Inferior parietal cortex (tissue), 1 donor: ENCODE measurements at regions not wholly inside any gene's neighbourhood (a gene's known extent, or its start where the extent isn't known, plus 50 kb on each side); places are given as distances from the start of the nearest gene placed in this dataset.
"Not testable (repeated sequence)": the region's sequence is repeated elsewhere in the genome, so short reads cannot be mapped to it uniquely, and the experiment has no call there.

ENCODE experiments used
- DNase-seq: peaks from one replicate; pipeline ENCODE4 v3.0.0-alpha.2; 2016; ENCODE audit errors: extremely low spot score

GRCh38 chr1:189970331-189971230 lies 507.1 kb downstream of the BRINP3 start:
- DNase-seq: no peak

DNA sequence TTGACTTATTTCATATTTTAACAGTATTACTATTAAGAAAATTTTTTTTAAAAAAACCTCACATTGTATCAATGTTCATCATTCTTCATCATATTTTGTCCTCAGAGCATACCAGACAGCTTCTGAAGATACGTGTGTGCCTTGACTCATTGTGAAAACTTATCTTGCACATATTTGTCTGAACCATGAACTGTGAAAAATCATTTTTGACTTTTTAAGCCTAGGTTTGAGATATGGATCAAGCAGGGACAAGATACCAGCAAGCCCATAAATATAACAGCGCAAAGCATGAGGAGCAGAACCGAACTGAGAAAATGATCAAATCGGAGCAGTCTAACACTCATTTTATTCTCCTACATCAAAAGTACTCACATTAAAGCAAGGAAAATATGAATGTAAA lies 506.0 kb downstream of the BRINP3 start:
- DNase-seq: no peak

GRCh38 chr1:189977184-189977583 lies 500.5 kb downstream of the BRINP3 start:
- no peak for DNase-seq

DNA sequence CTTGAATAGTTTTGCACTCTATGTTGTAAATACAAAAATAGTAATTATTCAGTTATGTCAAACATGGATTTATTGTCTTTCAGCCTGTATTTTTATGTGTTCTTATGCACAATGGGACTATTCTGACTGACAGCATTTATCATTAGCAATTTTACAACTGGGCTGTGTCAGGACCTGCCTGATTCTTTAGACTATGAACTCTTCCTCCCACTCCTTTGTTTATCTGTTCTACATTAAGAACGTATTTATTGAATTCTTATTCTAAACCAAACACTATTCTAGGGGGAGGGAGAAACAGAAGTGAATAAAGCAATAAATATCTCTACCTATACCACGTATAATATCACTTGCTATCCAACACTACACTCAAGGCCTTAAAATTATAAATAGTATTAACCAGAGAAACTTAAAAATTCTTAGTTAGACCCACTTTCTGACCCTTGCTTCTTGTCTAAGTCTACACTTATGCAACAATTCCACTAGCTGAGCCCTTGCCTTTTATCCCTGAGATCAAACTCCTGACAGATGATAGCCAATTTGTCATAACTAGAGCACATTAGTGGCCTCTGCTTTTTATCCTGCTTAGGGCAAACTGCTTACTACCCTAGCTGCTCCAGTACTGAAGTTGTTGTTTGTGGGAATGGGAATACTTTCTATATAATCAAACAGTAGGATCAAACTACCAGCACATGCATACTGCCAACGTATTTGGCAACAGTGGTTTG lies 494.3 kb downstream of the BRINP3 start:
- DNase-seq: no peak

DNA sequence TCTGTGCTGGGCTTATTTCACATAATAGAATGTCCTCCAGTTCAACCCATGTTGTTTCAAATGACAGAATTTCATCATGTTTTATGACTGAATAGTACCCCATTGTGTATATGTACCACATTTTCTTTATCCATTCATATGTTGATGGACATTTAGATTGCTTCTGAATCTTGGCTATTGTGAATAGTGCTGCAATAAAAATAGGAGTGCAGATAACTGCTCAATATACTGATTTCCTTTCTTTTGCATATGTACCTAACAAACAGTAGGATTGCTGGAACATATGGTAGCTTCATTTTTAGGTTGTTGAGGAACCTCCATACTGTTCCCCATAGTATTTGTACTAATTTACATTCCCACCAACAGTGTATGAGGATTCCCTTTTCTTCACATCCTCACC lies 491.1 kb downstream of the BRINP3 start:
- DNase-seq: no peak

GRCh38 chr1:189987509-189987908 lies 490.2 kb downstream of the BRINP3 start:
- DNase-seq: no peak

DNA sequence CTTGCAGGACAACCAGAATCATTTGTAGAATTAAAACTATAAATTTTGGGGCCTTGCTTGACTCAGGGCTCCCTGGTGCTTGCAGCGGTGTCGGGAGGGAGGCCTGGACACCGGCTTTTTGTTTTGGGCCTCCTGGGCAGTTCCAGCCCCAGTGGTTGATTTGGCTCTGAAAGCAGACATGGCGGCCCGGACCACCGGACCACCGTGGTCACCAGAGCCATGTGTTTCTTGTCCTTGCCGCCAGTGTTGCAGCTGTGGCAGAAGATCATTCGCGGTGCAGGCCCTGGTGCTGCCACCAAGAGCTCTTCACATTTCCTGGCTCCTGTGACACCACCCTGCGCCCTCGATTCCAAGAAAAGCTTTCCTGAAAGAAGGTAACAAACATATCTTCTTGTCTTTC lies 484.8 kb downstream of the BRINP3 start:
- no peak for DNase-seq

GRCh38 chr1:190000365-190000872 lies 477.2 kb downstream of the BRINP3 start:
- DNase-seq: no peak

- no peak for DNase-seq
These were observed 476.5 kb downstream of the BRINP3 start for GRCh38 chr1:190001187-190001586.

GRCh38 chr1:190003376-190003775 lies 474.3 kb downstream of the BRINP3 start:
- no peak for DNase-seq

DNA sequence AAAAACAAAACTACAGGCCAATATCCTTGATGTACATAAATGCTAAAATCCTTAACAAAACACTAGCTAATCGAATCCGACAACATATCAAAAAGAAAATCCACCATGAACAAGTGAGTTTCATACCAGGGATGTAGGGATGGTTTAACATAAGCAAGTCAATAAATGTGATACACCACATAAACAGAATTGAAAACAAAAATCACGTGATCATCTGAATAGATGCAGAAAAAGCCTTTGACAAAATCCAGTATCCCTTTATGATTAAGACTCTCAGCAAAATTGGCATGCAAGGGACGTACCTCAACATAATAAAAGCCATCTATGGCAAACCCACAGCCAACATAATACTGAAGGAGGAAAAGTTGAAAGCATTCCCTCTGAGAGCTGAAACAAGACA lies 466.1 kb downstream of the BRINP3 start:
- no peak for DNase-seq

DNA sequence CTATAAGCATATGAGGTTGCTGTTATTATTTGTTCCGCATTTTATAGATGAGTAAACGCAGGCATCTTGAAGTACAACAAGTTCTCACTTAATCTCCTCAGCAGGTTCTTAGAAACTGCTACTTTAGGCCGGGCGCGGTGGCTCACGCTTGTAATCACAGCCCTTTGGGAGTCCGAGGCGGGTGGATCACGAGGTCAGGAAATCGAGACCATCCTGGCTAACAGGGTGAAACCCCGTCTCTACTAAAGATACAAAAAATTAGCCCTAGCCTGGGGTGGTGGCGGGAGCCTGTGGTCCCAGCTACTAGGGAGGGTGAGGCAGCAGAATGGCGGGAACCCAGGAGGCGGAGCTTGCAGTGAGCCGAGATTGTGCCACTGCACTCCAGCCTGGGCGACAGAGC lies 458.5 kb downstream of the BRINP3 start:
- DNase-seq: not testable (repeated sequence)

- DNase-seq: no peak
These were observed 457.9 kb downstream of the BRINP3 start for GRCh38 chr1:190019717-190020116.

GRCh38 chr1:190022709-190023108 lies 455.0 kb downstream of the BRINP3 start:
- no peak for DNase-seq

- DNase-seq: no peak
These were observed 448.2 kb downstream of the BRINP3 start for GRCh38 chr1:190029441-190029840.

- no peak for DNase-seq
These were observed 434.0 kb downstream of the BRINP3 start for GRCh38 chr1:190043655-190044054.

- DNase-seq: no peak
These were observed 431.4 kb downstream of the BRINP3 start for GRCh38 chr1:190046231-190046630.
